ENCODE measurements at regions not wholly inside any gene's neighbourhood (a gene's known extent, or its start where the extent isn't known, plus 50 kb on each side); places are given as distances from the start of the nearest gene placed in this dataset.

DNA sequence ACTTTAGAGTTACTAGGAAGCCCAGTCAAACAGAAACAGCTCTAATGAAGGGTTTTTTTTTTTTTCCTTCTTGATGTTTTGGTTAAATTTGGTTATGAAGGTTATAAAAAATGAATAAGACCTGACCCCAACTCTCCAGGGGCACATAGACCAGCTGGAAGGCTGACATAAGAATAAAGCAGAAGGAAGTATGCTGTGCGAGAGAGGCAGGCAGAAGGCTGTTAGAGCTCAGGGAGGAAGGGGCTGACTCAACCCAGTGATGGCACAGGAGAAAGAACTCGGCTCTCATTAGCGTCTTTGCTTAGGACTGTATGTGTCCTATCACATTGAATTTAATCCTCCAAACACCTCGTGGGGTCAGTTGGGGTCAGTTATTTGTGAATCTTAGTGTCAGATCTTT is 474.6 kb downstream of the PMP22 start:
- Histone ChIP-seq H3K36me3 (ENCODE audit: control insufficient read depth in 2 of 2, insufficient read depth in 2 of 2, low read length in 2 of 2) (no peaks in the 10 kb centered on the region), H3K27ac (ENCODE audit: low read depth in 2 of 2, low read length in 2 of 2) (no peak overlapping the region), H3K4me1 (ENCODE audit: control insufficient read depth in 2 of 2, insufficient read depth in 2 of 2, low read length in 2 of 2) (no peaks in the 10 kb centered on the region), H3K9me3 (ENCODE audit: control insufficient read depth in 2 of 2, low read length in 2 of 2) (peaks cover 0 to 4% of the 10 kb centered on the region in 2 donors), H3K9ac (ENCODE audit: low read depth in 1 of 2, low read length in 2 of 2) (no peak overlapping the region), H3K27me3 (ENCODE audit: control insufficient read depth in 2 of 2, insufficient read depth in 2 of 2, low read length in 2 of 2) (no peaks in the 10 kb centered on the region), H3K4me3 (ENCODE audit: low read length in 2 of 2) (no peak overlapping the region)

DNA sequence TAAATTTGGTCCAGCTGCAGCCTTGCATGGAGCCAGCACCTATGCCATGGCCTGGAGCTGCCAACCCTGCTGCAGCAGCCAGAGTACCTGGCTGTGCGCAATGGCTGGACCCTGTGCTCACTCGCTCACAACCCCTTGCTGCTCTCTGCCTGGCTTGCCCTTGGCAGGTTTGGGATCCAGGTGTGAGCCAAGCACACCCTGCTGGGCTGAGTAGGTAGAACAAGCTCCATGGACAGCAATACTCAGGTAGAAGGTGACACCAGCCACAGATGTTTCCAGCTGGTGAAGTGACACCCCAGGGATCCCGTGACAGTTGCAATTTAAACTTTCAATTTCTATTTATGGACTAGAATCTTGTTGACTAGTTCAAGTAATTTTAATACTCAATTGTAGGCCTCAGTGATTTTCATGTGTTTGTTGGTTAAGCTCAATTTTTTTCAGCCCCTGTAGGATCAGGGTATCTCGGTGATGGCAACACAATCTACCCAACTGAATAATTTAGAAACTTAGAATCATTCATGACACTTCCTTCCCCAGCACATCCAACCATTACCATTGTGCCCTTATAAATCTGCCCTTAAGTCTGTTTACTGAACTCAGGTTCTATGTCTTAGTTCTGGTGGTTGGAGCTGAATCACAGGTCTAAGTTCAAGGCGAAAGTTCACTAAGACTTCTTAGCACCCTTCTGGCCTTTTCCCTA is 480.0 kb downstream of the PMP22 start:
- no peak overlapping the region for H3K27ac ChIP-seq (ENCODE audit: low read depth in 2 of 2, low read length in 2 of 2)
- H3K27me3 ChIP-seq (ENCODE audit: control insufficient read depth in 2 of 2, insufficient read depth in 2 of 2, low read length in 2 of 2) = no peaks in the 10 kb centered on the region
- no peaks in the 10 kb centered on the region for H3K36me3 ChIP-seq (ENCODE audit: control insufficient read depth in 2 of 2, insufficient read depth in 2 of 2, low read length in 2 of 2)
- no peak overlapping the region for H3K9ac ChIP-seq (ENCODE audit: low read depth in 1 of 2, low read length in 2 of 2)
- H3K4me1 ChIP-seq (ENCODE audit: control insufficient read depth in 2 of 2, insufficient read depth in 2 of 2, low read length in 2 of 2) = no peaks in the 10 kb centered on the region
- no peak overlapping the region for H3K4me3 ChIP-seq (ENCODE audit: low read length in 2 of 2)
- H3K9me3 ChIP-seq (ENCODE audit: control insufficient read depth in 2 of 2, low read length in 2 of 2) = no peaks in the 10 kb centered on the region

DNA sequence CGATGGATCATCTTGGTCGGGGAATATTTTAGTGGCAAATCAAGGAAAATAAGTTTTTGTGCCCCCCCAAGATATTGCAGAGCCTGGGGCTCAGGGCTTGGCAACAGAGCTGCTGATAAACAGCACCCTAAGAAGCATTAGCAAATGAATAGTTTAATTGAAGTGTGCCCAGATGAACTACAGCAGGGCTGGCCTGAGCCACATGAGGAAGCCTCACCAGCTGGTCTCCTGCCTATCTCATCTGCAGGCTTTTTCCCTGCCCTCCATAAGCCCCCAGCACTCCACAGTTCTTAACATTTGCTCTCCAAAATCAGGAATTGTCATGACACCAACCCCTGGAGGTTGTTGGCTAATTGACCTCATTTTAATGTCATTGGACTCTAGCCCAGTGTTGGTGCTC is 480.2 kb downstream of the HS3ST3B1 start:
- Histone ChIP-seq H3K4me3 (ENCODE audit: low read length in 2 of 2) (no peak overlapping the region), H3K36me3 (ENCODE audit: control insufficient read depth in 2 of 2, insufficient read depth in 2 of 2, low read length in 2 of 2) (no peaks in the 10 kb centered on the region), H3K4me1 (ENCODE audit: control insufficient read depth in 2 of 2, insufficient read depth in 2 of 2, low read length in 2 of 2) (no peaks in the 10 kb centered on the region), H3K27ac (ENCODE audit: low read depth in 2 of 2, low read length in 2 of 2) (no peak overlapping the region), H3K9ac (ENCODE audit: low read depth in 1 of 2, low read length in 2 of 2) (no peak overlapping the region), H3K9me3 (ENCODE audit: control insufficient read depth in 2 of 2, low read length in 2 of 2) (no peaks in the 10 kb centered on the region), H3K27me3 (ENCODE audit: control insufficient read depth in 2 of 2, insufficient read depth in 2 of 2, low read length in 2 of 2) (no peaks in the 10 kb centered on the region)

DNA sequence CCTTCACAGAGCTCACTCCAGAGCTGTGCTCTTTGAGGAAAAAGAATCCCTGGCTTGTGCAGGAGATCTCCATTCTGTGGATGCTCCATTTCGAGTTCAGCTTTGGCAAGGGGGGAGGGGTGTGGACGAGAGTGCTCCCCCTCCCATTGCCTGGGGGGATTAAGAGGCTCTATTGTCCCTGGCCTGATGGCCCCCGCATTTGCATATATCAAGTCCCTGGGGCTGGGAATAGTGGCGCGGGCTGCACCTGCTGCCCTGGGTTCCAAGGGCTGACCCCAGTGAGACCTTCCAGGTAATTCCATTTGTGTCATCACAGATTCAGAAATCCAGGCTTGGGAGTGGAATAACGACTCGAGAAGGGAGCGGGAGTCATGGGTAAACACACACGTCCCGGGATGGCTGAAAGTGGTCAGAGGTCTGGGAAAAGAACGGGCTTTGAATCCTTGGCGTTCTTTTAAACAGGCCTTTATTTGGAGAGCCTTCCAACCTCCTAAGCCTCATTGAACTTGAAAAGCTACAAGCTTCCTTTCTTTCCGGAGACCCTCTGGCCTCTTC is 479.3 kb downstream of the HS3ST3B1 start:
- Histone ChIP-seq H3K27me3 (ENCODE audit: control insufficient read depth in 2 of 2, insufficient read depth in 2 of 2, low read length in 2 of 2) (no peaks in the 10 kb centered on the region), H3K9ac (ENCODE audit: low read depth in 1 of 2, low read length in 2 of 2) (no peak overlapping the region), H3K36me3 (ENCODE audit: control insufficient read depth in 2 of 2, insufficient read depth in 2 of 2, low read length in 2 of 2) (no peaks in the 10 kb centered on the region), H3K9me3 (ENCODE audit: control insufficient read depth in 2 of 2, low read length in 2 of 2) (no peaks in the 10 kb centered on the region), H3K4me3 (ENCODE audit: low read length in 2 of 2) (no peak overlapping the region), H3K4me1 (ENCODE audit: control insufficient read depth in 2 of 2, insufficient read depth in 2 of 2, low read length in 2 of 2) (no peaks in the 10 kb centered on the region), H3K27ac (ENCODE audit: low read depth in 2 of 2, low read length in 2 of 2) (no peak overlapping the region)

DNA sequence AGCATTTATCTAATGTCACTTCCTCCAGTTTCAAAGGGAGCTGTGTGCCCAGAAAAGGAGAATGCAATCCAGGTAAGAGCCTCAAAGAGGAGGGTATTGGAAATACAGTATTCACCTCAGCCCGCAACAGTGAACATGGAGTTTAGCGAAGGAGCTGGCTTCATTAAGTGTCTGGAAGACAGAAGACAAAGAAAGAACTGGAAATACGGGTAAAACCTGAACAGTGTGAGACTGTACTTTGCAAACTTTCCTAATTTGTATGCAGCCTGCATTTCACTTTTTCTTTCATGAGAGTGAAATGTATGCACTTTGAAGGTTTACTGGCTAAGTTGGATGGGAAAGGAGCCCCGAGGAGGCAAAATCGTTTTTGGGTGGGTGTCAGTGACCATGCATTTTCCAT is 478.4 kb downstream of the HS3ST3B1 start:
- Histone ChIP-seq H3K4me1 (ENCODE audit: control insufficient read depth in 2 of 2, insufficient read depth in 2 of 2, low read length in 2 of 2) (no peaks in the 10 kb centered on the region), H3K27ac (ENCODE audit: low read depth in 2 of 2, low read length in 2 of 2) (no peak overlapping the region), H3K9ac (ENCODE audit: low read depth in 1 of 2, low read length in 2 of 2) (no peak overlapping the region), H3K9me3 (ENCODE audit: control insufficient read depth in 2 of 2, low read length in 2 of 2) (no peaks in the 10 kb centered on the region), H3K36me3 (ENCODE audit: control insufficient read depth in 2 of 2, insufficient read depth in 2 of 2, low read length in 2 of 2) (no peaks in the 10 kb centered on the region), H3K4me3 (ENCODE audit: low read length in 2 of 2) (no peak overlapping the region), H3K27me3 (ENCODE audit: control insufficient read depth in 2 of 2, insufficient read depth in 2 of 2, low read length in 2 of 2) (no peaks in the 10 kb centered on the region)

DNA sequence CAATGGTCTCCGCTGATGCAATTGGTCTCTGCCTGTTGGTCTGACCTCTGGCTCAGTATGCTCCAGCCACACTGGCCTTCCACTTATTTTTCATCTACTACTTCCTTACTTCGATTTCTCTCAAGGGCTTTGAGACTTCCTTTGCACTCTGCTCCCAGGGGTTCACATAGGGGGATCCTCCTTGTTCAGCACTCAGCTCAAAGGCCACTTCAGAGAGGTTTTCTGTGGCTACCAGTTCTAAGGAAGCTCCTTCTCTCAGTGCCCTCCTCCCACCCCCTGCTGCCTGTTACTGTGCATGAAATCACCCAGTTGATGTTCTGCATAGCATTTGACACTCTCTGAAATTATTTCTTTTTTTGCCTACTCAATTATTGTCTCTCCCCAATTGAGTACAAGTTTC is 476.4 kb downstream of the HS3ST3B1 start:
- Histone ChIP-seq H3K4me3 (ENCODE audit: low read length in 2 of 2) (no peak overlapping the region), H3K27me3 (ENCODE audit: control insufficient read depth in 2 of 2, insufficient read depth in 2 of 2, low read length in 2 of 2) (no peaks in the 10 kb centered on the region), H3K9me3 (ENCODE audit: control insufficient read depth in 2 of 2, low read length in 2 of 2) (no peaks in the 10 kb centered on the region), H3K4me1 (ENCODE audit: control insufficient read depth in 2 of 2, insufficient read depth in 2 of 2, low read length in 2 of 2) (no peaks in the 10 kb centered on the region), H3K36me3 (ENCODE audit: control insufficient read depth in 2 of 2, insufficient read depth in 2 of 2, low read length in 2 of 2) (no peaks in the 10 kb centered on the region), H3K9ac (ENCODE audit: low read depth in 1 of 2, low read length in 2 of 2) (no peak overlapping the region), H3K27ac (ENCODE audit: low read depth in 2 of 2, low read length in 2 of 2) (no peak overlapping the region)

DNA sequence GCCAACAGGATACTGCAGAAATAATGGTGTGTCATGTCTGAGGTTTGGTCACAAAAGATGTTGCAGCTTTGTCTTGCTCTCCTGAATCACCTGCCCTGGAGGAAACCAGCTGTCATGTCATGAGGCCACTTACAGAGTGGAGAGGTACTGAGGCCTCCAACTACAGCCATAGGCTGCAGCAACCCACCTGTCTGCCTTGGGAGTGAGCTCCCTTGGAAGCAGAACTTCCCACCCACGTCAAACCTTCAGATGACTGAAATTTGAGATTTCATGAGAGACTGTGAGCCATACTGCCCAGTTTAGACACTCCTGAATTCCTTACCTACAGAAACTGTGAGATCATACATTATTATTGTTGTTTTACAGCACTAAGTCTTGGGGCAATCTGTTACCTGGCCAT is 475.9 kb downstream of the HS3ST3B1 start:
- Histone ChIP-seq H3K9ac (ENCODE audit: low read depth in 1 of 2, low read length in 2 of 2) (no peak overlapping the region), H3K4me1 (ENCODE audit: control insufficient read depth in 2 of 2, insufficient read depth in 2 of 2, low read length in 2 of 2) (no peaks in the 10 kb centered on the region), H3K9me3 (ENCODE audit: control insufficient read depth in 2 of 2, low read length in 2 of 2) (no peaks in the 10 kb centered on the region), H3K27ac (ENCODE audit: low read depth in 2 of 2, low read length in 2 of 2) (no peak overlapping the region), H3K27me3 (ENCODE audit: control insufficient read depth in 2 of 2, insufficient read depth in 2 of 2, low read length in 2 of 2) (no peaks in the 10 kb centered on the region), H3K4me3 (ENCODE audit: low read length in 2 of 2) (no peak overlapping the region), H3K36me3 (ENCODE audit: control insufficient read depth in 2 of 2, insufficient read depth in 2 of 2, low read length in 2 of 2) (no peaks in the 10 kb centered on the region)

DNA sequence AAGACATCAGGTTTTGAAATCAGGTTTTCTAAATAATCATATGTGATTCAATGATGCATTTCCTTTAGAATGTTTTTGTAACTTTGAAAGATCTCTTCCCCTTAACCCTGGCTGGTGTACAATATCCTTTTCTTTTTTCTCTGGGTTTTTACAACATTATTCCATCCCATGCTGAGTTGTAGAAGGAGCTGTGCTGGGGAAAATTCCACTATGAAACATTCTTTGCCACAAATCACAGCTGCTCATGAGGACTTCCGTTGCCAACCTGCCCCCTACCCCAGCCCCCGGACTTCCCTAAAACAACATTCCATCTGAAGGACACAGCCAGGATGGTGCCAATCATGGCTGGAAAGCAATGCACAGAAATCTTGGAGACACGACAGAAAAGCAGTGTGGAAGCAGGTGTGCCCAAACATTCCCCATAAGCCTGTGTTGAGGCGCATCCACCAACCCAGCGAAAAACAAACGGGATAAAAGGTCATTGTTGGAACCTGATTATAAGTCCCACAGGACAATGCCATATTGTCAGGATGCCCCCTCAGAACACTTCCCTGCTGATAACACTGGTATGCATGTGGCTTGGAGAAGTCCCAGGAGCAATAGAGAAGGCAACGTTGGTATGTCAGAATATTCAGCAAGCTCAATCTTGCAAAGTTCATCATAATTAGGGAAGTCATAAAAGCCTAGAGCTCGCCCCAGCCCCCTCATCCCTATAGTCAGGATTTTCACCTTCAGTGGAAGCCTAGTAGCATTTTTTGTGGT is 475.0 kb downstream of the HS3ST3B1 start:
- H3K36me3 ChIP-seq (ENCODE audit: control insufficient read depth in 2 of 2, insufficient read depth in 2 of 2, low read length in 2 of 2) = no peaks in the 10 kb centered on the region
- H3K9me3 ChIP-seq (ENCODE audit: control insufficient read depth in 2 of 2, low read length in 2 of 2) = no peaks in the 10 kb centered on the region
- H3K27ac ChIP-seq (ENCODE audit: low read depth in 2 of 2, low read length in 2 of 2) = no peak overlapping the region
- no peaks in the 10 kb centered on the region for H3K27me3 ChIP-seq (ENCODE audit: control insufficient read depth in 2 of 2, insufficient read depth in 2 of 2, low read length in 2 of 2)
- no peak overlapping the region for H3K4me3 ChIP-seq (ENCODE audit: low read length in 2 of 2)
- no peak overlapping the region for H3K9ac ChIP-seq (ENCODE audit: low read depth in 1 of 2, low read length in 2 of 2)
- H3K4me1 ChIP-seq (ENCODE audit: control insufficient read depth in 2 of 2, insufficient read depth in 2 of 2, low read length in 2 of 2) = no peaks in the 10 kb centered on the region

DNA sequence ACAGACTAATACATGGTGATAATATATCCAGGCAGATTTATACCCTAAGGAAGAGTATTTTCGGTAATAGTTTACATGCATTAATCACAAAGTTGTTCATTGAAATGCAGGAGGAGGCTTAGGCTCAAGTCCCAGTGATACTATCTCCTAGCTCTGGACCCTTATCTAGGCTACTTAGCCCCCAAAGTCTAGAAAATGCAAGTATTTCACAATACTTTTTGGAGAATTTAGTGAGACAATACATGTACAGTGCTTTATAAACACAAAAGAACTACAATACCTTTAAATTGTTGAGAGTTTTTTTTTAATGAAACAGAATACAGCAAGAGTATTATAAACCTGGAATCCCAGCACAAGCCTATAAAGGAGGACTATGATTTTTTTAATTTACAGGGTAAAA is 473.9 kb downstream of the HS3ST3B1 start:
- no peak overlapping the region for H3K9ac ChIP-seq (ENCODE audit: low read depth in 1 of 2, low read length in 2 of 2)
- H3K36me3 ChIP-seq (ENCODE audit: control insufficient read depth in 2 of 2, insufficient read depth in 2 of 2, low read length in 2 of 2) = no peaks in the 10 kb centered on the region
- no peaks in the 10 kb centered on the region for H3K4me1 ChIP-seq (ENCODE audit: control insufficient read depth in 2 of 2, insufficient read depth in 2 of 2, low read length in 2 of 2)
- no peaks in the 10 kb centered on the region for H3K9me3 ChIP-seq (ENCODE audit: control insufficient read depth in 2 of 2, low read length in 2 of 2)
- no peaks in the 10 kb centered on the region for H3K27me3 ChIP-seq (ENCODE audit: control insufficient read depth in 2 of 2, insufficient read depth in 2 of 2, low read length in 2 of 2)
- no peak overlapping the region for H3K4me3 ChIP-seq (ENCODE audit: low read length in 2 of 2)
- no peak overlapping the region for H3K27ac ChIP-seq (ENCODE audit: low read depth in 2 of 2, low read length in 2 of 2)

DNA sequence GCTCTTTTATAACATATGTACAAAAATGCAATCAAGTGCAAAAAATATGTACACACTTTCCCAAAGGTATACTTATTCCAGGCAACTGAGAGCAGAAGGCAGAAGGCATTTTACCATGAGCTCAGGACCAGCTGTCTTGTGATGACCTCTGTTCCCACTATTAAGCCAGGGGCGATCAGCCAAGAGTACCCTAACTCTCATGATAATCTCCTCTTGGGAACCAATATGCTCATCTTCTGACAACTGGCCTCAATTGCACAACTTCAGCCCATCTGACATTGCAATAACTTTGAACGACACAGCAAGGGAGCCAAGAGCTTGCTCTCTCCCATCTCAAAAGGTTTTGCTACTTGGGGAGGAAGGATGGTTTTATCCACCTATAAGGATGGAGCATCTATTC is 471.9 kb downstream of the HS3ST3B1 start:
- Histone ChIP-seq H3K27ac (ENCODE audit: low read depth in 2 of 2, low read length in 2 of 2) (no peak overlapping the region), H3K4me1 (ENCODE audit: control insufficient read depth in 2 of 2, insufficient read depth in 2 of 2, low read length in 2 of 2) (no peaks in the 10 kb centered on the region), H3K9ac (ENCODE audit: low read depth in 1 of 2, low read length in 2 of 2) (no peak overlapping the region)

More for the DNA sequence above, 471.9 kb downstream of the HS3ST3B1 start:
- no peaks in the 10 kb centered on the region for H3K27me3 ChIP-seq (ENCODE audit: control insufficient read depth in 2 of 2, insufficient read depth in 2 of 2, low read length in 2 of 2)
- no peak overlapping the region for H3K4me3 ChIP-seq (ENCODE audit: low read length in 2 of 2)
- no peaks in the 10 kb centered on the region for H3K9me3 ChIP-seq (ENCODE audit: control insufficient read depth in 2 of 2, low read length in 2 of 2)
- H3K36me3 ChIP-seq (ENCODE audit: control insufficient read depth in 2 of 2, insufficient read depth in 2 of 2, low read length in 2 of 2) = no peaks in the 10 kb centered on the region
